ENCODE measurements at regions not wholly inside any gene's neighbourhood (a gene's known extent, or its start where the extent isn't known, plus 50 kb on each side); places are given as distances from the start of the nearest gene placed in this dataset.

- TF ChIP-seq, protein P1, sequence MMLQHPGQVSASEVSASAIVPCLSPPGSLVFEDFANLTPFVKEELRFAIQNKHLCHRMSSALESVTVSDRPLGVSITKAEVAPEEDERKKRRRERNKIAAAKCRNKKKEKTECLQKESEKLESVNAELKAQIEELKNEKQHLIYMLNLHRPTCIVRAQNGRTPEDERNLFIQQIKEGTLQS (IDR thresholded peaks at IDR 0.05), result no peak
- TF ChIP-seq JUND (IDR thresholded peaks at IDR 0.05) (no peak), CTCF (IDR thresholded peaks at IDR 0.05; ENCODE audit: low read depth, low read length, missing input control) (no peak), EGR1 (IDR thresholded peaks at IDR 0.05; ENCODE audit: low read depth in 2 of 2) (no peak), TAF1 (conservative IDR thresholded peaks at IDR 0.05) (no peak), SP1 (IDR thresholded peaks at IDR 0.05) (no peak), REST (IDR thresholded peaks at IDR 0.05) (no peak), YY1 (IDR thresholded peaks at IDR 0.05) (no peak), RAD21 (IDR thresholded peaks at IDR 0.05) (no peak)
- TF ChIP-seq, protein P2, sequence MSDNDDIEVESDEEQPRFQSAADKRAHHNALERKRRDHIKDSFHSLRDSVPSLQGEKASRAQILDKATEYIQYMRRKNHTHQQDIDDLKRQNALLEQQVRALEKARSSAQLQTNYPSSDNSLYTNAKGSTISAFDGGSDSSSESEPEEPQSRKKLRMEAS (IDR thresholded peaks at IDR 0.05), result no peak
These were observed 258.6 kb downstream of the MID1IP1 start for GRCh38 chrX:39059866-39060265.
